ENCODE measurements at regions not wholly inside any gene's neighbourhood (a gene's known extent, or its start where the extent isn't known, plus 50 kb on each side); places are given as distances from the start of the nearest gene placed in this dataset.

- WGBS, 3 donors = 60 to 69% (median 68%) methylated on average over 2 of the region's 2 CpGs
- peak overlapping the region; percentile 15 for H3K27ac ChIP-seq (ENCODE audit: low read depth, low read length)
Measured at GRCh38 chr12:75853626-75854025, 177.9 kb downstream of the PHLDA1 start.

GRCh38 chr12:75852956-75853355 lies 178.6 kb downstream of the PHLDA1 start:
- H3K27ac ChIP-seq (ENCODE audit: low read depth, low read length) = no peak overlapping the region
- WGBS, 3 donors = 48 to 74% (median 69%) methylated on average over 2 of the region's 2 CpGs

GRCh38 chr12:75852143-75852542 lies 179.4 kb downstream of the PHLDA1 start:
- WGBS, 3 donors = 89 to 93% (median 90%) methylated on average over 3 of the region's 3 CpGs
- no peak overlapping the region for H3K27ac ChIP-seq (ENCODE audit: low read depth, low read length)

GRCh38 chr12:75850721-75851462 lies 180.7 kb downstream of the PHLDA1 start:
- whole genome bisulfite sequencing, 3 donors = 41 to 48% (median 47%) methylated on average over 4 of the region's 4 CpGs

DNA sequence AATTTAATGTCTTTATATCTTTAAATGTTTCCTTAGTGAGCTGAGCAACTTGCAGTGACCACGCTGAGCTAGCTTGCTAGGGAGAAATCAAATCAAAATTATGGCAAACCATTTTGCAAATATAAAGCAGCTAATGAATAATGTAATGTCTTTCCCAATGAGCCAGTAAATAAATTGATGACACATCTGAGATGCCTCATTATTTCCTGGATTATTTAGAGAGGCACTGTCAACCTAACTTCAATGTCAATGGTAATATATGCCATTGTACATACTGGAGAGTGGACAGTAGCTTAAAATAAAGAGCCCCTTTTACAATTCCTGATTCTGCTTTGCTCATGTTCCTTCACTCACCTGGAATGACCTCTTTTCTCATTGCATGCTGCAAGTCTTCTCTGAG lies 182.6 kb downstream of the PHLDA1 start:
- 0 to 44% (median 40%) methylated on average over 1 of the region's 1 CpG for WGBS, 3 donors
- H3K27ac ChIP-seq (ENCODE audit: low read depth, low read length) = no peak overlapping the region

More at GRCh38 chr12:75850721-75851462, 180.7 kb downstream of the PHLDA1 start:
- no peak overlapping the region for H3K27ac ChIP-seq (ENCODE audit: low read depth, low read length)

- 35 to 50% (median 43%) methylated on average over 7 of the region's 7 CpGs for WGBS, 3 donors
- H3K27ac ChIP-seq (ENCODE audit: low read depth, low read length) = no peak overlapping the region
Measured at GRCh38 chr12:75848431-75848925, 183.1 kb downstream of the PHLDA1 start.

DNA sequence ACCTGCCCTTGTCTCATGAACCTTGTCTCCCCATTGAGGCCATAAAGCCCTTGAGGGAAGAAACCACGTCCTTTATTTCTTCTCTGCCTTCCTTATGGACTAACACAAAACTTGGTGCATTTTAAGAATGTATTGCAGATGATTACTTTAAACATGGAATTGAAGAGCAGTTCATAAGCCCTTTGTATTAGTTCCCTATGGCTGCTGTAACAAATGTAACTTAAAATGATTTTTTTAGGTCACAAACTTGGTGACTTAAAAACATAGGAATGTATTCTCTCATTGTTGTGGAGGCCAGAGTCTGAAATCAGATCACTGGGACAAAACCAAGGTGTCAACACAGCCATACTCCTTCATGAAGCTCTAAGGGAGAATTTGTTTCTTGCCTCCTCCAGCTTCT lies 185.5 kb downstream of the PHLDA1 start:
- 92 to 100% (median 95%) methylated on average over 1 of the region's 1 CpG for WGBS, 3 donors
- no peak overlapping the region for H3K27ac ChIP-seq (ENCODE audit: low read depth, low read length)

- 65 to 78% (median 77%) methylated on average over 6 of the region's 6 CpGs for WGBS, 3 donors
- no peak overlapping the region for H3K27ac ChIP-seq (ENCODE audit: low read depth, low read length)
Measured at GRCh38 chr12:75844985-75845384, 186.6 kb downstream of the PHLDA1 start.

DNA sequence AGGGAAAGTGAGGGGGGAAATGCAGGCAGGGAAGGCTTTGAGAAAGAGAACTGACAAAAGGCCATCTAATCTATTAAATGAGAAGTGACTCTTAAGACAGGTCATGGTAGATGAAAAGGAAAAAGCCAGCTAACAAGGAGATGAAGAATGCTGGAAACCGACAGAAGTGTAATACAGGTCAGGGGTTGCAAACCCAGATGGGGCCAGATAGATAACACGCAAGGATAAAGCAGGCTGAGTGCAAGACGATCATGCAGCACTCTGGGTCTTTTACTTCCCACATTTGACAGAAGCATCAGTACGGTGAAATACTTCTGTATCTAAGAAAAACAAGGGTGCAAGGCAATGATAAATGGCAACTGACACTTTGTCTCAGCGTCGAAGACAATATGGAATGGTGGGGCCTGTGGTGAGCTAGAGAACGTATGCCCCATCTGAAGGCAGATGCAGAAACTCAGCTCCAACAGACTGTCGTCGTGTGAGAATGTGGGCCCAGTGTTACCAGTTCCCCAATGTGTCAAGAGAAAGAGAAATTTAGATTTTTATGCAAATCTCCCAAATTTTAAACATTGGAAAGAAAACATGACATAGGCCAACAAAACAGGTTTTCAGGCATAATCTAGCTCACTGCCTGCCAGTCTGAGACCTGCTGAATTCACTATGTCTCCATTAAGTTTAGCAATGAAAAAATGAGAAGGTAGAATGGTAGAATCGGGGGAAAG lies 187.4 kb downstream of the PHLDA1 start:
- no peak overlapping the region for H3K27ac ChIP-seq (ENCODE audit: low read depth, low read length)
- WGBS, 3 donors = 77 to 82% (median 78%) methylated on average over 10 of the region's 10 CpGs

DNA sequence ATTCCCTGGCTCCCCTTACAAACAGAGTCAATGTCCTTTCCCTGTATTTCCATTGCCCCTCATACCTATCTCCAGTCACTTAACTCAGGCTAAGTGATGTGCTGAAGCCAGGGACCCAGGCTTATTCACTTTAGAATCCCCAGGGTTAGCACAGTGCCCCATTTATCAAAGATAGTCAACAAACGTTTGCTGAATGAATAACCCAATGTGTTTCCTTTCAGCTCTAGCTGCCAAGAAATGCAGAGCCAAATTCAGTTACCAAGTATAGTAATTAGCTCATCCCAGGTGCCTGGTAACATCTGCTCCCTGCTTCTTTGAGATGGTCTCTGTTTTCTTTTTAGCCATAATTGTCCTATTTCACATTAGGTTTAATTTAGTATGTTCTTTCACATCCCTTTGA lies 189.5 kb downstream of the PHLDA1 start:
- 13 to 44% (median 21%) methylated on average over 1 of the region's 1 CpG for whole genome bisulfite sequencing, 3 donors
- H3K27ac ChIP-seq (ENCODE audit: low read depth, low read length) = no peak overlapping the region

DNA sequence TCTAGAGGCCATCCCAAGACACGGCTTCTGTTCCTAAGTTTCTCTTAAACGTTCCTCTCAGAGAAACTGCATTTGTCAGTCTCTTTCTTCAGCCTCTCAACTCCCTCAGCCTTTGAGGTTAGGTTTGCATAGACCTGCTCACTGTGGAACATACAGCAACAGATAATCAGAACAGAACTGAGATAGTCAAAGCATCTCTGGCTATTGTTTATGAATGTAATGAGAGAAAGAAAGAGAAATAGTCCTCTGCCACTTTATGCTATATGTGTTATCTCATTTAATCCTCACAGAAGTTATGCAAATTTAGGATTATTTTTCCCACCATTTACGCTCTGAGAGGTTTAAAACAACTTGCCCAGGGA lies 190.6 kb downstream of the PHLDA1 start:
- WGBS, 3 donors = 91 to 93% (median 92%) methylated on average over 3 of the region's 3 CpGs
- H3K27ac ChIP-seq (ENCODE audit: low read depth, low read length) = no peak overlapping the region

GRCh38 chr12:75838309-75838708 lies 193.3 kb downstream of the PHLDA1 start:
- no peak overlapping the region for H3K27ac ChIP-seq (ENCODE audit: low read depth, low read length)
- 78 to 81% (median 79%) methylated on average over 3 of the region's 3 CpGs for WGBS, 3 donors

- 36 to 66% (median 63%) methylated on average over 2 of the region's 2 CpGs for WGBS, 3 donors
- no peak overlapping the region for H3K27ac ChIP-seq (ENCODE audit: low read depth, low read length)
Measured at GRCh38 chr12:75837700-75838099, 193.9 kb downstream of the PHLDA1 start.

- no peak overlapping the region for H3K27ac ChIP-seq (ENCODE audit: low read depth, low read length)
Measured at GRCh38 chr12:75836533-75836932, 195.0 kb downstream of the PHLDA1 start.

GRCh38 chr12:75834591-75834990 lies 197.0 kb downstream of the PHLDA1 start:
- WGBS, 3 donors = 84 to 88% (median 85%) methylated on average over 3 of the region's 3 CpGs
- H3K27ac ChIP-seq (ENCODE audit: low read depth, low read length) = no peak overlapping the region

- H3K27ac ChIP-seq (ENCODE audit: low read depth, low read length) = no peak overlapping the region
- WGBS, 3 donors = 64 to 66% (median 65%) methylated on average over 3 of the region's 3 CpGs
Measured at GRCh38 chr12:75833268-75833667, 198.3 kb downstream of the PHLDA1 start.

DNA sequence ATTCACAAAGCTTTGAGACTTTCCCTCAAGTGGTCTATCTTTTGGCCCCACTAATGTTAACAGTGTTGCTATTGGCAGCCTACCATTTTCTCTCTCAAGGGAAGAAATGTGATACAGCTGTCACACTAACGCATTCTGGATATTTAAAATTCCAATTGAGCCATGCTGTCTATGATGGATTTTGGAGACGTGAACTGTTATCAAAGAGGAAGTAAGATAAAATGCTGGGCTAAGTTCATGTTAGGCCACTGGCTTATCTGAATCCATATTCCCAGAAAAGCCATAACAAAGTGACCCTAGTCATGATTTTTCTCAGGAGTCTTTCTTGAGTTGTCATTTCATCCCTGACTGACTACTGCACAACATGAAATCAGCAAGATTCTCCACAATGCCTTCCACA lies 200.2 kb downstream of the PHLDA1 start:
- WGBS, 3 donors = 25 to 46% (median 34%) methylated on average over 2 of the region's 2 CpGs
- H3K27ac ChIP-seq (ENCODE audit: low read depth, low read length) = no peak overlapping the region

GRCh38 chr12:75827061-75827460 lies 204.5 kb downstream of the PHLDA1 start:
- H3K27ac ChIP-seq (ENCODE audit: low read depth, low read length) = no peak overlapping the region
- WGBS, 3 donors = 87 to 94% (median 91%) methylated on average over 3 of the region's 3 CpGs

DNA sequence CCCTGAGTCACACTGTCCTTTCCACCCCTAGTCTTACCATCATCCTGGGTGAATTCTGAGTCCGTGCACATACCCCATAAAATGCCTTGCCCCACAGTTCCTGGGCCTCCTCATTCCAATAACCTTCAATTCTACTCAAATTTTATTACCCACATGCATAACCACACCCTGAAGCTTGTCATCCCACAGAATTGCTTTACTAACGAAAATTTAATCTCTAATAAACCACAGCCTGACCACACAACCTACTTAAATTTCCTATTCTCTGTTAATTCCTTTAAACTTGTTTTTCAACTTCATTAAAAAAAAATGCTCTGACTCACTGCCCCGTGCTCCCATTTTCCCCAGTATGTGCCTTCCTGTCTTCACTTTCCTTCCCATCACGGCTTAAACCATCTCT lies 205.9 kb downstream of the PHLDA1 start:
- H3K27ac ChIP-seq (ENCODE audit: low read depth, low read length) = no peak overlapping the region
- WGBS, 3 donors = 54 to 80% (median 59%) methylated on average over 4 of the region's 4 CpGs

DNA sequence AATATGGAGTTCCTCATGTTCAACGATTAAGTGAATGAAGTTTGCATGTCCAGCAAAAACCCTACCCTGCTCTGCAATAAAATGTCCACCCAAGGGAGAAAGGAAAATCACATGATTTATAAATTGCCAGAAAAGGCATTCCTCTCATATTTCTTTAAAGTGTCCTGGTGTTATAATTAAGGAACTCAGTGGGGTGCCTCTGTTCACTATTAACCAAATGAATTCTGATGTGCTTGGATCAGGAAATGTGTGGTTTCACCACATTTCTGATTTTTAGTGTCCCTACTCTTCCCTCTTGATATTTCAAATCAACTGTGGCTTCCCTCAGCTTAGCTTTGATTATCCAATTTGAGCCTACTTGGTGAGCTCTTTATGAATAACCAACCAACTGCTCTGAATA lies 208.1 kb downstream of the PHLDA1 start:
- WGBS, 3 donors = 83 to 90% (median 86%) methylated on average over 1 of the region's 1 CpG
- H3K27ac ChIP-seq (ENCODE audit: low read depth, low read length) = no peak overlapping the region

All from adipose tissue (tissue), 3 donors.